NB4 (cell line): ENCODE measurements at regions not wholly inside any gene's neighbourhood (a gene's known extent, or its start where the extent isn't known, plus 50 kb on each side); places are given as distances from the start of the nearest gene placed in this dataset.

Experiments used
- CTCF ChIP-seq: IDR thresholded peaks from one replicate; pipeline ENCODE4 v1.5.1; 2012; ENCODE audit warnings: low read depth, low read length
- POLR2A ChIP-seq: IDR thresholded peaks from 2 replicates; pipeline ENCODE4 v1.6.1; 2011; ENCODE audit warnings: mild to moderate bottlenecking; ENCODE audit not compliant: insufficient read length; ENCODE audit errors: extremely low read depth

GRCh38 chr13:84684048-84684662, 801.9 kb upstream of the SLITRK1 start:
- no peak for TF ChIP-seq CTCF
- no peak for TF ChIP-seq POLR2A
